HUES6 (cell line): ENCODE measurements at regions not wholly inside any gene's neighbourhood (a gene's known extent, or its start where the extent isn't known, plus 50 kb on each side); places are given as distances from the start of the nearest gene placed in this dataset.

Experiments
- H3K27ac ChIP-seq: 2 replicates; pipeline ENCODE4 v1.7.0; 2013; ENCODE audit warnings: low read depth, mild to moderate bottlenecking, low read length, inconsistent platforms
- H3K27me3 ChIP-seq: 2 replicates; pipeline ENCODE4 v1.6.1; 2013; ENCODE audit warnings: low read length; ENCODE audit not compliant: control insufficient read depth, insufficient read depth
- H3K36me3 ChIP-seq: 2 replicates; pipeline ENCODE4 v1.6.1; 2013; ENCODE audit warnings: low read length; ENCODE audit not compliant: control insufficient read depth, insufficient read depth
- H3K4me1 ChIP-seq: 2 replicates; pipeline ENCODE4 v1.6.1; 2013; ENCODE audit warnings: low read length; ENCODE audit not compliant: control insufficient read depth, insufficient read depth
- H3K4me3 ChIP-seq: 2 replicates; pipeline ENCODE4 v1.5.1; 2013; ENCODE audit warnings: low read depth, low read length
- H3K9ac ChIP-seq: one replicate; pipeline ENCODE4 v1.6.1; 2013; ENCODE audit warnings: mild to moderate bottlenecking, low read length
- H3K9me3 ChIP-seq: 2 replicates; pipeline ENCODE4 v1.6.1; 2013; ENCODE audit warnings: low read depth, low read length; ENCODE audit not compliant: control insufficient read depth, insufficient read depth

- H3K9me3 ChIP-seq, result peaks cover 8% of the 10 kb centered on the region; the same call in 1 of the 2 replicates
These were observed 158.0 kb downstream of the FBLN2 start for GRCh38 chr3:13706886-13707285.

GRCh38 chr3:13706451-13706850, 157.5 kb downstream of the FBLN2 start:
- Histone ChIP-seq H3K9ac (no peak overlapping the region), H3K9me3 (peaks cover 5% of the 10 kb centered on the region; the same call in 1 of the 2 replicates), H3K36me3 (no peaks in the 10 kb centered on the region), H3K27ac (no peak overlapping the region), H3K4me3 (no peak overlapping the region), H3K4me1 (no peaks in the 10 kb centered on the region), H3K27me3 (peaks cover 37% of the 10 kb centered on the region; the same call in 1 of the 2 replicates)

More at GRCh38 chr3:13706886-13707285, 158.0 kb downstream of the FBLN2 start:
- Histone ChIP-seq H3K9ac (no peak overlapping the region), H3K4me3 (no peak overlapping the region), H3K4me1 (no peaks in the 10 kb centered on the region), H3K27ac (no peak overlapping the region), H3K27me3 (peaks cover 42% of the 10 kb centered on the region; the same call in 1 of the 2 replicates), H3K36me3 (no peaks in the 10 kb centered on the region)

- Histone ChIP-seq H3K27ac (no peak overlapping the region), H3K9ac (no peak overlapping the region), H3K4me1 (no peaks in the 10 kb centered on the region), H3K4me3 (no peak overlapping the region), H3K9me3 (peaks cover 5% of the 10 kb centered on the region; the same call in 1 of the 2 replicates), H3K27me3 (peaks cover 31% of the 10 kb centered on the region; the same call in 1 of the 2 replicates), H3K36me3 (no peaks in the 10 kb centered on the region)
These were observed 156.9 kb downstream of the FBLN2 start for GRCh38 chr3:13705702-13706280.

GRCh38 chr3:13705051-13705450, 156.1 kb downstream of the FBLN2 start:
- H3K9ac ChIP-seq, result no peak overlapping the region
- peaks cover 28% of the 10 kb centered on the region; the same call in 1 of the 2 replicates for H3K27me3 ChIP-seq
- H3K36me3 ChIP-seq, result no peaks in the 10 kb centered on the region
- peaks cover 5% of the 10 kb centered on the region; the same call in 1 of the 2 replicates for H3K9me3 ChIP-seq
- no peak overlapping the region for H3K4me3 ChIP-seq
- no peak overlapping the region for H3K27ac ChIP-seq
- peaks cover 7% of the 10 kb centered on the region; the same call in 1 of the 2 replicates for H3K4me1 ChIP-seq

- H3K36me3 ChIP-seq, result no peaks in the 10 kb centered on the region
- no peak overlapping the region for H3K9ac ChIP-seq
- peaks cover 7% of the 10 kb centered on the region; the same call in 1 of the 2 replicates for H3K4me1 ChIP-seq
- no peak overlapping the region for H3K27ac ChIP-seq
- H3K27me3 ChIP-seq, result peaks cover 21% of the 10 kb centered on the region; the same call in 1 of the 2 replicates
- H3K4me3 ChIP-seq, result no peak overlapping the region
- peaks cover 5% of the 10 kb centered on the region; the same call in 1 of the 2 replicates for H3K9me3 ChIP-seq
These were observed 155.2 kb downstream of the FBLN2 start for GRCh38 chr3:13704174-13704573.

- H3K36me3 ChIP-seq, result no peaks in the 10 kb centered on the region
- H3K27ac ChIP-seq, result no peak overlapping the region
- H3K4me1 ChIP-seq, result peaks cover 15% of the 10 kb centered on the region
- no peak overlapping the region for H3K9ac ChIP-seq
- H3K4me3 ChIP-seq, result no peak overlapping the region
- H3K27me3 ChIP-seq, result peaks cover 10% of the 10 kb centered on the region; the same call in 1 of the 2 replicates
- H3K9me3 ChIP-seq, result peaks cover 5% of the 10 kb centered on the region; the same call in 1 of the 2 replicates
These were observed 154.1 kb downstream of the FBLN2 start for GRCh38 chr3:13703071-13703470.

- H3K36me3 ChIP-seq, result no peaks in the 10 kb centered on the region
- H3K4me1 ChIP-seq, result peaks cover 15% of the 10 kb centered on the region
- H3K9me3 ChIP-seq, result peaks cover 5% of the 10 kb centered on the region; the same call in 1 of the 2 replicates
- no peak overlapping the region for H3K9ac ChIP-seq
- H3K27me3 ChIP-seq, result peaks cover 3% of the 10 kb centered on the region; the same call in 1 of the 2 replicates
- H3K4me3 ChIP-seq, result no peak overlapping the region
- H3K27ac ChIP-seq, result no peak overlapping the region
These were observed 153.4 kb downstream of the FBLN2 start for GRCh38 chr3:13702286-13702685.

- H3K27ac ChIP-seq, result no peak overlapping the region
- H3K9ac ChIP-seq, result no peak overlapping the region
- no peaks in the 10 kb centered on the region for H3K36me3 ChIP-seq
- H3K4me3 ChIP-seq, result no peak overlapping the region
- peaks cover 5% of the 10 kb centered on the region; the same call in 1 of the 2 replicates for H3K9me3 ChIP-seq
- peaks cover 15% of the 10 kb centered on the region for H3K4me1 ChIP-seq
- no peaks in the 10 kb centered on the region; the same call in 1 of the 2 replicates for H3K27me3 ChIP-seq
These were observed 152.0 kb downstream of the FBLN2 start for GRCh38 chr3:13700889-13701288.

- H3K27ac ChIP-seq, result no peak overlapping the region
- peaks cover 15% of the 10 kb centered on the region for H3K4me1 ChIP-seq
- no peaks in the 10 kb centered on the region for H3K36me3 ChIP-seq
- H3K9ac ChIP-seq, result no peak overlapping the region
- no peak overlapping the region for H3K4me3 ChIP-seq
- H3K9me3 ChIP-seq, result 0 out of 2 replicates have a peak, but pooled peaks cover 2% of the 10 kb centered on the region
- no peaks in the 10 kb centered on the region; the same call in 1 of the 2 replicates for H3K27me3 ChIP-seq
These were observed 151.4 kb downstream of the FBLN2 start for GRCh38 chr3:13700362-13700761.

- Histone ChIP-seq H3K27me3 (peaks cover 3% of the 10 kb centered on the region; the same call in 1 of the 2 replicates), H3K9me3 (no peaks in the 10 kb centered on the region), H3K4me1 (peaks cover 15% of the 10 kb centered on the region), H3K4me3 (no peak overlapping the region), H3K9ac (no peak overlapping the region), H3K36me3 (no peaks in the 10 kb centered on the region), H3K27ac (no peak overlapping the region)
These were observed 147.8 kb downstream of the FBLN2 start for GRCh38 chr3:13696699-13697098.

GRCh38 chr3:13693441-13693840, 144.5 kb downstream of the FBLN2 start:
- no peak overlapping the region for H3K9ac ChIP-seq
- H3K27ac ChIP-seq, result no peak overlapping the region
- peaks cover 9% of the 10 kb centered on the region; the same call in 1 of the 2 replicates for H3K27me3 ChIP-seq
- no peak overlapping the region for H3K4me3 ChIP-seq
- peaks cover 3% of the 10 kb centered on the region for H3K4me1 ChIP-seq
- no peaks in the 10 kb centered on the region for H3K36me3 ChIP-seq
- H3K9me3 ChIP-seq, result no peaks in the 10 kb centered on the region
